Nephron progenitor cell (in vitro differentiated cells): ENCODE measurements at regions not wholly inside any gene's neighbourhood (a gene's known extent, or its start where the extent isn't known, plus 50 kb on each side); places are given as distances from the start of the nearest gene placed in this dataset.
A peak's percentile ranks its signal among the peaks of the same experiment; 100 is the strongest.

Experiments
- DNase-seq: peaks from one replicate; pipeline ENCODE4 v3.0.0; 2021
- H3K27ac Mint-ChIP-seq: 2 replicates; pipeline ENCODE4 v1.8.0; 2021; ENCODE audit warnings: mild to moderate bottlenecking, moderate library complexity, mixed read lengths
- H3K27me3 Mint-ChIP-seq: 2 replicates; pipeline ENCODE4 v1.8.0; 2021; ENCODE audit warnings: mild to moderate bottlenecking, low read depth, mixed read lengths; ENCODE audit not compliant: poor library complexity
- H3K36me3 Mint-ChIP-seq: 2 replicates; pipeline ENCODE4 v1.8.0; 2021; ENCODE audit warnings: low read depth, mixed read lengths
- H3K4me1 Mint-ChIP-seq: 2 replicates; pipeline ENCODE4 v1.8.0; 2021; ENCODE audit warnings: mixed read lengths
- H3K4me3 Mint-ChIP-seq: 2 replicates; pipeline ENCODE4 v1.8.0; 2021; ENCODE audit warnings: mild to moderate bottlenecking, moderate library complexity, mixed read lengths
- H3K9me3 Mint-ChIP-seq: 2 replicates; pipeline ENCODE4 v1.8.0; 2021; ENCODE audit warnings: mild to moderate bottlenecking, moderate library complexity, mixed read lengths
- CTCF ChIP-seq: fragments of 200-600 bp; sonication (generic); IDR thresholded peaks from 2 replicates; pipeline ENCODE4 v1.5.0; 2021; ENCODE audit warnings: antibody characterized with exemption

GRCh38 chr15:25106209-25106608 is 151.4 kb downstream of the SNRPN start:
- Mint-ChIP-seq H3K4me1 (no peaks in the 10 kb centered on the region), H3K9me3 (peaks cover 39% of the 10 kb centered on the region), H3K27me3 (no peaks in the 10 kb centered on the region)

GRCh38 chr15:25133804-25134203 is 179.0 kb downstream of the SNRPN start:
- peaks cover 42% of the 10 kb centered on the region for H3K9me3 Mint-ChIP-seq
- no peak for TF ChIP-seq CTCF
- H3K36me3 Mint-ChIP-seq = peaks cover 10% of the 10 kb centered on the region
- no peaks in the 10 kb centered on the region for H3K4me1 Mint-ChIP-seq
- H3K27me3 Mint-ChIP-seq = no peaks in the 10 kb centered on the region
- DNase-seq = no peak
- H3K4me3 Mint-ChIP-seq = no peak overlapping the region
- H3K27ac Mint-ChIP-seq = peak overlapping the region; percentile 88

More at GRCh38 chr15:25106209-25106608, 151.4 kb downstream of the SNRPN start:
- Mint-ChIP-seq H3K36me3 (peaks cover 67% of the 10 kb centered on the region), H3K27ac (no peak overlapping the region), H3K4me3 (no peak overlapping the region)
- no peak for TF ChIP-seq CTCF
- DNase-seq = no peak

GRCh38 chr15:25134546-25134945 is 179.8 kb downstream of the SNRPN start:
- Mint-ChIP-seq H3K36me3 (peaks cover 2% of the 10 kb centered on the region), H3K27ac (peak overlapping the region; percentile 36), H3K27me3 (no peaks in the 10 kb centered on the region), H3K4me3 (no peak overlapping the region), H3K4me1 (no peaks in the 10 kb centered on the region), H3K9me3 (peaks cover 40% of the 10 kb centered on the region)
- peak; percentile 15 for TF ChIP-seq CTCF
- DNase-seq = no peak

GRCh38 chr15:25136119-25136518 is 181.3 kb downstream of the SNRPN start:
- peak; percentile 35 for TF ChIP-seq CTCF
- DNase-seq = peak; percentile 4

GRCh38 chr15:25137013-25137412 is 182.2 kb downstream of the SNRPN start:
- Mint-ChIP-seq H3K27me3 (no peaks in the 10 kb centered on the region), H3K4me3 (no peak overlapping the region), H3K27ac (no peak overlapping the region), H3K36me3 (no peaks in the 10 kb centered on the region), H3K9me3 (peaks cover 34% of the 10 kb centered on the region), H3K4me1 (no peaks in the 10 kb centered on the region)
- no peak for TF ChIP-seq CTCF
- DNase-seq = no peak

More at GRCh38 chr15:25136119-25136518, 181.3 kb downstream of the SNRPN start:
- Mint-ChIP-seq H3K36me3 (no peaks in the 10 kb centered on the region), H3K27ac (no peak overlapping the region), H3K4me3 (no peak overlapping the region), H3K9me3 (peaks cover 41% of the 10 kb centered on the region), H3K4me1 (no peaks in the 10 kb centered on the region), H3K27me3 (no peaks in the 10 kb centered on the region)

- no peak overlapping the region for H3K27ac Mint-ChIP-seq
- no peaks in the 10 kb centered on the region for H3K4me1 Mint-ChIP-seq
- no peak overlapping the region for H3K4me3 Mint-ChIP-seq
- DNase-seq = no peak
- no peak for TF ChIP-seq CTCF
- H3K27me3 Mint-ChIP-seq = peaks cover 7% of the 10 kb centered on the region
- H3K36me3 Mint-ChIP-seq = no peaks in the 10 kb centered on the region
- peaks cover 50% of the 10 kb centered on the region for H3K9me3 Mint-ChIP-seq
Measured at GRCh38 chr15:25169318-25169717, 214.5 kb downstream of the SNRPN start.
